MM.1S (cell line): ENCODE measurements at regions not wholly inside any gene's neighbourhood (a gene's known extent, or its start where the extent isn't known, plus 50 kb on each side); places are given as distances from the start of the nearest gene placed in this dataset.

Experiments
- EZH2 ChIP-seq: fragments of 300-600 bp; sonication (generic); optimal IDR thresholded peaks from 2 replicates; pipeline ENCODE3; 2017; ENCODE audit warnings: low read depth, mild to moderate bottlenecking, antibody characterized with exemption, low read length, mixed read lengths
- EZH2phosphoT487 ChIP-seq: fragments of 300-600 bp; sonication (generic); IDR thresholded peaks from 2 replicates; pipeline ENCODE4 v1.6.1; 2018; ENCODE audit warnings: antibody characterized with exemption, low read length
- TF ChIP-seq, protein P1 (sequence below): fragments of 300-600 bp; sonication (generic); IDR thresholded peaks from 2 replicates; pipeline ENCODE4 v1.5.1; 2016; ENCODE audit warnings: antibody characterized with exemption, low read length, mixed read lengths

GRCh38 chr12:75891072-75891471, 140.5 kb downstream of the PHLDA1 start:
- TF ChIP-seq EZH2 = no peak
- TF ChIP-seq, protein P1, sequence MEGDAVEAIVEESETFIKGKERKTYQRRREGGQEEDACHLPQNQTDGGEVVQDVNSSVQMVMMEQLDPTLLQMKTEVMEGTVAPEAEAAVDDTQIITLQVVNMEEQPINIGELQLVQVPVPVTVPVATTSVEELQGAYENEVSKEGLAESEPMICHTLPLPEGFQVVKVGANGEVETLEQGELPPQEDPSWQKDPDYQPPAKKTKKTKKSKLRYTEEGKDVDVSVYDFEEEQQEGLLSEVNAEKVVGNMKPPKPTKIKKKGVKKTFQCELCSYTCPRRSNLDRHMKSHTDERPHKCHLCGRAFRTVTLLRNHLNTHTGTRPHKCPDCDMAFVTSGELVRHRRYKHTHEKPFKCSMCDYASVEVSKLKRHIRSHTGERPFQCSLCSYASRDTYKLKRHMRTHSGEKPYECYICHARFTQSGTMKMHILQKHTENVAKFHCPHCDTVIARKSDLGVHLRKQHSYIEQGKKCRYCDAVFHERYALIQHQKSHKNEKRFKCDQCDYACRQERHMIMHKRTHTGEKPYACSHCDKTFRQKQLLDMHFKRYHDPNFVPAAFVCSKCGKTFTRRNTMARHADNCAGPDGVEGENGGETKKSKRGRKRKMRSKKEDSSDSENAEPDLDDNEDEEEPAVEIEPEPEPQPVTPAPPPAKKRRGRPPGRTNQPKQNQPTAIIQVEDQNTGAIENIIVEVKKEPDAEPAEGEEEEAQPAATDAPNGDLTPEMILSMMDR = no peak
- no peak for TF ChIP-seq EZH2phosphoT487
